Nephron (organoid): ENCODE measurements at regions not wholly inside any gene's neighbourhood (a gene's known extent, or its start where the extent isn't known, plus 50 kb on each side); places are given as distances from the start of the nearest gene placed in this dataset.

ENCODE experiments used
- H3K27ac Mint-ChIP-seq, 3 experiments: 2 replicates each; pipeline ENCODE4 v1.8.0; 2020; ENCODE audit warnings: mixed read lengths in 3 of 3, mild to moderate bottlenecking in 2 of 3, moderate library complexity in 1 of 3
- H3K27me3 Mint-ChIP-seq: 2 replicates; pipeline ENCODE4 v1.8.0; 2021; ENCODE audit warnings: low read depth, mild to moderate bottlenecking, moderate library complexity, mixed read lengths
- H3K36me3 Mint-ChIP-seq: 2 replicates; pipeline ENCODE4 v1.8.0; 2020; ENCODE audit warnings: low read depth, mixed read lengths
- H3K4me1 Mint-ChIP-seq: 2 replicates; pipeline ENCODE4 v1.8.0; 2020; ENCODE audit warnings: mixed read lengths
- H3K4me3 Mint-ChIP-seq, 3 experiments: 2 replicates each; pipeline ENCODE4 v1.8.0; 2020; ENCODE audit warnings: mild to moderate bottlenecking in 3 of 3, mixed read lengths in 3 of 3, moderate library complexity in 2 of 3
- H3K9me3 Mint-ChIP-seq: 2 replicates; pipeline ENCODE4 v1.8.0; 2020; ENCODE audit warnings: mixed read lengths
- TF ChIP-seq, protein P1 (sequence below), 3 experiments: fragments of 200-600 bp; sonication (generic); IDR thresholded peaks; one replicate each; pipeline ENCODE4 v1.5.0; 2021; ENCODE audit warnings: antibody characterized with exemption in 3 of 3; ENCODE audit not compliant: unreplicated experiment in 3 of 3

GRCh38 chr3:111012388-111013248, 59.0 kb upstream of the NECTIN3 start:
- Mint-ChIP-seq H3K27ac (no peak overlapping the region), H3K36me3 (no peaks in the 10 kb centered on the region), H3K27me3 (no peaks in the 10 kb centered on the region), H3K4me1 (no peaks in the 10 kb centered on the region), H3K4me3 (no peak overlapping the region), H3K9me3 (peaks cover 3% of the 10 kb centered on the region)
- TF ChIP-seq, protein P1, sequence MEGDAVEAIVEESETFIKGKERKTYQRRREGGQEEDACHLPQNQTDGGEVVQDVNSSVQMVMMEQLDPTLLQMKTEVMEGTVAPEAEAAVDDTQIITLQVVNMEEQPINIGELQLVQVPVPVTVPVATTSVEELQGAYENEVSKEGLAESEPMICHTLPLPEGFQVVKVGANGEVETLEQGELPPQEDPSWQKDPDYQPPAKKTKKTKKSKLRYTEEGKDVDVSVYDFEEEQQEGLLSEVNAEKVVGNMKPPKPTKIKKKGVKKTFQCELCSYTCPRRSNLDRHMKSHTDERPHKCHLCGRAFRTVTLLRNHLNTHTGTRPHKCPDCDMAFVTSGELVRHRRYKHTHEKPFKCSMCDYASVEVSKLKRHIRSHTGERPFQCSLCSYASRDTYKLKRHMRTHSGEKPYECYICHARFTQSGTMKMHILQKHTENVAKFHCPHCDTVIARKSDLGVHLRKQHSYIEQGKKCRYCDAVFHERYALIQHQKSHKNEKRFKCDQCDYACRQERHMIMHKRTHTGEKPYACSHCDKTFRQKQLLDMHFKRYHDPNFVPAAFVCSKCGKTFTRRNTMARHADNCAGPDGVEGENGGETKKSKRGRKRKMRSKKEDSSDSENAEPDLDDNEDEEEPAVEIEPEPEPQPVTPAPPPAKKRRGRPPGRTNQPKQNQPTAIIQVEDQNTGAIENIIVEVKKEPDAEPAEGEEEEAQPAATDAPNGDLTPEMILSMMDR (IDR thresholded peaks at IDR 0.05; ENCODE audit: unreplicated experiment in 3 of 3): no peak
